Pons (tissue), 1 donor: ENCODE measurements at regions not wholly inside any gene's neighbourhood (a gene's known extent, or its start where the extent isn't known, plus 50 kb on each side); places are given as distances from the start of the nearest gene placed in this dataset.

ENCODE experiments used
- DNase-seq: peaks from one replicate; pipeline ENCODE4 v3.0.0-alpha.2; 2016; ENCODE audit warnings: low spot score

DNA sequence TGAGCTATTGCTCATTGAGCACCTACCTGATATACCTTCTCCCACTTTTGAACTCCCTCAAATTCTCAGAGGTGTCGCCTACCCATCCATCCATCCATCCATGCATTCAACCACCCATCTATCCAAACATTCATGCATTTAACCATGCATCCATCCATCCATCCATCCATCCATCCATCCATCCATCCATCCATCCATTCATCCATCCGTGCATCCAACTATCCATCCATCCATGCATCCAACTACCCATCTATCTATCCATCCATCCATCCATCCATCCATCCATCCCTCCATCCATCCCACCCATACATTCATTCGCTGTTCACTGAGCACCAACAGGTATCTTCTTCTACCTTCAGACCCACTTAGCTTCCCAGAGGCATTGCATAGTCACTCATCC is 342.8 kb downstream of the CTTN start:
- no peak for DNase-seq

DNA sequence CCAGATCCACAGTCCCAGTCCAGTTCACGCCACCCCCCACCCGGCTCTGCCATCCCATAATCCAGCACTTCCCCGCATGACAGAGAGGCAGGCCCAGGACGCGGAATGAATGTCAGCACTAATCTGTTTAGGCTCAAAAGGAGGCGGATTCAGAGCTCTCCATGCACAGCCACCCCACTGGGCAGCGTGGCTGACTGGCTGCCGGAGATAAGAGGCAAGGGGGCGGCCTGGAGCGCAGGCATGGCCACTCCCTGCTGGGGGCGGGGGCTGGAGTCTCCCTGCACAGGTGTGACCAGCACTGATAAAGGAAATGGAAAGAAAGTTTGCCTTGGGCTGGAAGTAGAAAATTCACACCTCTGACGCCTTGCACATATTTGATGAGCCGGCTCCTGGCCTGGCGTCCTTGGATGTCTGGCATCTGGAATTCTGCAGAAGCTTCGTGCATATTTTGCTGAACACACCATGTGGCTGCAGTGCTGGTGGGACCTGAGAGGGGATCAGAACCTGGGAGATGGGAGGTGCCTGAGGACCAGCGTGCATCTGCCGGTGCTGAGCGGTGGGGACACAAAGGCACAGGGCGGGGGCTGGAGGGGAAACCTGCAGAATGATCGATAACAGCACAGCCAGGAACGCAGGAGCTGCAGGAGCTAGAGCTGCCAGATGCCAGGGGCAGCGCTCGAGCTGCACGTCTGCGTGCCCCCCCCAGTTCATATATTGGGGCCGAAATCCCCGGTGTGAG is 344.4 kb downstream of the CTTN start:
- DNase-seq, result no peak

DNA sequence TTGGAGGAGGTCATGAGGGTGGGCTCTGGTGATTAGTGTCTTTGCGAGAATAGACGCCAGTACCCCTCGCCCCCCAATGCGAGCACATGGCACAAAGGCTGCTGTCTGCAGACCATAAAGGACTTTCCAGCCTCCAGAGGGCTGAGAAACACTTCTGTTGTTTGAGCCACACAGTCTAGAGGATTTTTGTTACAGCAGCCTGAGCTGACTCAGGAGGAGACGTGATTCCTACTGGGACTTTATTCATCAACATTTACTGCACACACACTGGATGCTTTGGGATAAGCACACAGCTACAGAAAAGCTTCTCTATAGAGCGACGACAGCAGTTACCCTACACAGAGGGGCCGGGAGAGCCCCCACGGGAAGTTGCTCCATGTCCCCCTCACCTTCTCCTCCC is 345.0 kb downstream of the CTTN start:
- DNase-seq, result no peak

DNA sequence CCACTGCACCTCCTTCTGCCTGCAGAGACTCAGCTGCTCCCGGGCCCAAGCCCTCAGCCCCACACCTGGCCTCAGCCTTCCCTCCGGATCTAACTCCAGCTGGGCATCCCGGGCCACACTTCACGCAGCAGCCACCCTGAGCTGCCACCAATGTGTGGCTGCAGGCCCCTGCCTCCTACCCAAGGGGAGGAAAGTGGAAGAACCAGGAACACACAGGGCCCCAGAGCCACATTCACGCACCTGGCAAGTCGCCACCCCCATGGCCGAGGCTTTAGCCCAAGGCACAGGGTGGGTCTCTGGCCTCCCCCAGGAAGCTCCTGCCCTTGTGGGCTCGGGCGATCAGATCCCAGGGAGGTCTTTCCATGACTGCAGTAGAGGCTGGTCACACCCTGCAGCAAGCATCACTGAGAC is 345.6 kb downstream of the CTTN start:
- DNase-seq, result no peak

DNA sequence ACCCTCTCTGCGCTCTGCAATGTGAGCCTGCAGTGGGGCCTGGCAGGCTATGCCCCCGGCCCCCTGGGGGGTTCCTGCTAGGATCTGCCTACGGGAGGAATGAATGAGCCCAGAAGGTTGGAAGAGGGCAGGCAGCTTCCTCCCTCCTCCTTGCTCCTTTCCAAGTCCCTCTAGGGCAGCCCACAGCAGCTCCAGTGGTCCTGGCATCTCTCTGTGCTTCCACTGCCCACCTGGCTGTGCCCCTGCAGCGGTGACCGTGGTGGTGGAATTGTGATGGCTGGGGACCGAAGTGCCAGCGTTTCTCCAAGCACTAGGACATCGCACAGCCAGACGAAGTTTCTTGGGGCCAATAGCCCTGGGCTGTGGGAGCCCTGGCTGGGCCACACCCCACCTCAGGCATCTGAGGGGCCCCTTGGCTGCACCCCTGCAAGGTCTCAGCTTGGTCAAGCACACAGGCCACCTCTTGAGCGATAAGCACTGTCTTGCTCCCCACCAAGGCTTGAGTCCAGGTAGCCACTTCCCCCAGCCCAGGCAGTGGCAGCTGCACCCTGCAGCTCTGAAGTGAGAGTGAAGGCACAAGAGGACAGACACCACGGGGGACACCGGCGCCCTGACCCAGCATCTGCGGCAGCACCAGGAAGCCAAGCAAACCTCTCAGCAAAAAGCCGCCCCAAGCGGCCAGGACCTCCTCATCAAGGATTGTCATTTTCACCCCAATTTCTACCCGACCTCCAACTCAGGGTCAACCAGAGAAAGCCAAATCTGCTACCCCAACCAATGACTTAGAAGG is 346.3 kb downstream of the CTTN start:
- DNase-seq, result no peak

DNA sequence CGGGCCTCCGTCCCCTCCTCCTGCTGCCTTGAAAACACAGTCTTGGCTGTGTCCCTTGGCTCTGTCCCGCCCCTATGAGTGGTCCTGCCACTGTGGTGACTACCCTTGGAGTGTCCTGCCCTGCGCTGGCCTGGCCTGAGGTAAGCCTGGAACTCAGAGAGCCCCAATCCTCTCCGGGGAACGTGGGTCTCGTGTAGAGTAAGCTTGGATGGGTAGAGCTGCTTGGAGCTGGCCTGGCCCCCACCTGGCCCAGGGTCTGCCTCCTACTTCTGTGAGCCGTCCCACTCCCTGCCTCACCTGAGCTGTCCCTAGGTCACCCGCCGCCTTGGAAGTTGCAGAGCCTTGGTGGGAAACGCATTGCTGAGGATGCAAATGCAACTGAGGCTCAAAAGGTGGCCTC is 347.1 kb downstream of the CTTN start:
- DNase-seq, result no peak

DNA sequence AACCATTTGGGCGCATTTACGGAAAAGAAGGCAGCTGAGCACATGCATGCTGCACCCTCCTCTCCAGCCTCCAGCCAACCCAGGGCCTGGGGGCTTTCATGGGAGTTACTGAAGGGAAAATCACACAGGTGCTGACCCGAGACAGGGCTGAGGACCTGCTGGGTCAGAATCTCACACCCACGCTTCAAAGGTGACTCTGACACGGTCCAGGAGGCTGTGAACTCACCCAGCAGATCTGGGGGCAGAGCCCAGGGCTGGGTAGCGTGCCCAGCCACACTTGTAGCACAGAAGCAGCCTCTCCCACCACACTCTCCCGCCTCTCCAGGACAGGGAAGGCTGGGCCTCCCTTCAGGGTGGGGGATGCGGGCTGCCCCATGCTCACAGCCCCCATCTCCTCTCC is 347.6 kb downstream of the CTTN start:
- DNase-seq, result no peak

DNA sequence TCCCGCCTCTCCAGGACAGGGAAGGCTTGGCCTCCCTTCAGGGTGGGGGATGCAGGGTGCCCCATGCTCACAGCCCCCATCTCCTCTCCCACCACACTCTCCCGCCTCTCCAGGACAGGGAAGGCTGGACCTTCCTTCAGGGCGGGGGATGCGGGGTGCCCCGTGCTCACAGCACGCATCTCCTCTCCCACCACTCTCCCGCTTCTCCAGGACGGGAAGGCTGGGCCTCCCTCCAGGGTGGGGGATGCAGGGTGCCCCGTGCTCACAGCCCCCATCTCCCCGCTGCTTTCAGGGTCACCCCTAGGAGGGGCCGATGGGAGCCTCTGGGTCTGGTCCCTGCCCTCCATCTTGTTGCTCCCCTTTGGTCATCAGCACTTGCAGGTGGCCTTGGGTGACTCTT is 348.0 kb downstream of the CTTN start:
- no peak for DNase-seq

DNA sequence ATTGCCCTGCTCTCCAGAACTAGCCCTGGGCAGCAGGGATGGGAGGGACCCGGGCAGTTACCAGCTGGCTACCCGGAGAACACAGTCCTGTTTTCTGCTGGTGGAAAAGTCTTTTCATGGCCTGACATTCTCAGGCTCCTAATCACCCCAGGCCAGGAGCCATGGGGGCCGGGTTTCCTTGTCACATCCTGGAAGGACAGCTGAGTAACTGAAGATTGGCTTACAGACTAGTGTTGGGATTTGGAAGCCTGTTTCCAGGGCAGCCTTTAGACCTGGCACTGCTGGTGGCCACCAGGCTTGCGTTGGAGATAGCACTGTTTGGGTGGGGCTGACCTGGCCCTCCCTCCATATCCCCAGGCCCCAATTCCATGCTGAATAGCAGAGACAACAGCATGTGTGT is 349.0 kb downstream of the CTTN start:
- no peak for DNase-seq

DNA sequence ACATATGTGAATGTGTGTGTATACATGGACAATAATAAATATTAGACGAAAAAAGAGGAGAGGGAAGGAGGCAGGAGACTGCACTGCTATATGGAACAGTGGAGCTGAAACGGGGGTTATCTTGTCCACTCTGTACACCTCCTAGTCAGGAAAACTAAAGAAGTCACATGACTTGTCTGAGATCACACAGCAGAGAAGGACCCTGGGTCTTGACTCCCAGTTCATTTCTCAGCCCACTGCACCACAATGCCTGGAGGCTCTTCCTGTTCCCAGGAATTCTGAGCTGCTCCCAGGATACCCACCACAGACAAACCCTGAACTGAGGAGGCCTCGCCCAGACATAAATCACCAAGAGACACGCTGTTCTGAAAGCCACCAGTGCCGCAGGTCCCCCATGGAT is 349.6 kb downstream of the CTTN start:
- no peak for DNase-seq

DNA sequence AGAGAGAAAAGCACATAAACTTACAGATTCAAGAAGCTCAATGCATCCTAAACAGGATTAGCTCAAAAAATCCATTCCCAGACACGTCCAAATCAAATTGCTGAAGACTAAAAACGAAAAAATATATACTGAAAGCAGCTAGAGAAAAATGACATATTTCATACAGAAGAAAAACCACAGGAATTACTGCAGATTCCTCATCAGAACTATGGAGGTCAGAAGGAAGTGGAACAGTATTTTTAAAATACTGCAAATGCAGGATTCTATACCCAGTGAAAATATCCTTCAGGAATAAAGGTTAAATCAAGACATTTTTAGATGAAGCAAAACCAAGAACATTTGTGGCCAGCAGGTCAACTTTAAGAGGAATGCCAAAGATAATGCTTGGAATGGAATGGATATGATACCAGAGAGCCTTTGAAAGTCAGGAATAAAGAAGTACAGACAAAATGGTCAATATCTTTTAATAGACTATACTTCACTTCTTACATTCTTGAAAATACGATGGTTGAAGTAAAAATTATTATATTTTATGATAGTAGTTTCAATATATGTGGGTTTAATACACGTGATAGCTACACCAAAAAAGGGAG is 352.9 kb downstream of the CTTN start:
- no peak for DNase-seq

DNA sequence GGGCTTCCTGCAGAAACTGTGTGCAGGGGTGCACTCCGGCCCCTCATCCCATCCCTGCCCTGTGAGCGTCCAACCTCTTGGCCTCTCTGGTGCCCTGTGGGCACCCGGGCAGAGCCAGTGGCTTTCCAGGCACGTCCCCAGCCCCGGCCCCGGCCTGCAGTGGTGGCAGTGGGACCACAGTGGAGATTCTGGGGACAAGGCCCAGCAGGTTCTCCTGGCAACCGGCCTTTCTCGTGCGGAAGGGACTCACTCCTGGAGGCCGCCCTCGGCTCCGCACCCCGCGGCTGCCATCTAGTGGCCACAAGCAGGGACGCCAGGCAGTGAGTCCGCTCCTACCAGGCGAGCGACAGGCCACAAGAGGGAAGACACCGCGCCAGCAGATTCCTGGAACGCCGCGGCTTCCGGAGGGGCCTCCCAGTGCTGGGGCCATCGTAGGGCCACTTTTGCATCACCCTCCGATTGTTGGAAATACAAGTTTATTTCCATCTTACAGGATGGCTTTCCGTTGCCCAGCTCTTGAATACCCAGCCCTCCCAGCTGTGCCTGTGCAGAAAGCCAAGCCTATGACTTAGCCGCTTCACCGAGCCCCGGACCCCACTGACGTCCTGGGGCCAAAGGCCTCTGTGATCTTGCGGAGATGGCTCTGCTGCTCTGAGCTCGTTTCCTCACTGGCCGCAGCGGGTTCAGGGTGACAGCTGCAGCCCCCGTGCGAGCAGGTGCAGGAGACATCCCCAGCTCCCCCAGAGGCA is 357.3 kb downstream of the CTTN start:
- DNase-seq, result peak; percentile 55

DNA sequence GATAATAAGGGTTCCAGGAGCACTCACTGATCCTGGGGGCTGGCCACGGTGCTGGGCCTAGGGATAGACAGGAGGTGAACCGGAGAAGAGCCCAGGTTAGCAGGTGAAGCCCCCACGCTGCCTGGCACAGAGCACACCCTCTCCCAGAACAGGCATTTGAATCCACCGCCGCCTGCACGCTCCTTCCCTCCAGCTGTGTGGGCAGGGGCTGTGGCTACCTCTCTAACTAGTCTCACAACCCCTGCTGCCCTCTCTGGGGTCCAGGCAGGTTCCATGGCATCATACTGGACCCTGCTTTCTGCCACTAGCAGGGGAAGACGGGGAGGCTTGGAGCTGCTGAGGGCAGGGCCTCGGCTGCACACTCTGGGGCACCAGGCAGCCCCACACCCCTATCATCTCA is 358.0 kb downstream of the CTTN start:
- DNase-seq, result no peak

DNA sequence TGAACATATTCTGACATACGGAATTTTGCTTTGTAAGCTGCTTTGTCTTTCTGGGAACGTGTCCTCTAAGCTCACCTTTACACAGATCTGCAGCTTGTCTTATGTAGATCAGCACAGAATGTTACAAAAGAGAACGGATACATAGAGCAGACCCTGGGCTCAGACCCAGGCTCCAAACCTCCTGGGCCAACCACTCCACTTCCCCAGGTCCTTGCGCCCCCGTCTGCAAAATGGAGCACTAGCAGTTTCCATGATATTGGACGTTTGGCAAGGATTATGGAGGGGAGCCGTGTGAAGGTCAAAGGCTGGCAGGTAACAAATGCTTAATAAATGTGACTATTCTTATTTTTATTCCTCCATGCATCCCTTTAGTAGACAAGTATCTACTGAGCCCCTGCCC is 358.4 kb downstream of the CTTN start:
- no peak for DNase-seq

DNA sequence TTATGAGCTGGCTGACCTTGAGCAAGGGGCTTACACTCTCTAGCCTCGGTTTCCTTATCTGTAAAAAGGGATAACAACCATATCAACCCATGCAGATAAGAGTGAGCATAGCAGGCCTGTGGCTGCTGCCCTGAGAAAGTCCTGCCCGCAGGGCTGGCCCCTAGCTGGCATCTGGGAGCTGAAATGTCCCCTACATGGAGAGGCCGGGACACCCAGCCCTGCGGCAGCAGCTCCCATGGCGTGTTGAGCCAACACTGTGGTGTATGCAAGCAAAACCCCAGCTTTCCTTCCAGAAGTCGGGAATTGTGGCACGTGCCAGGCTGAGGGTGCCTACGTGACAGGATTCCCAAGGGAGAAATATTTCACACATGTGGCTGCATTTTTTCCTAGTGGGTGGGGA is 358.9 kb downstream of the CTTN start:
- DNase-seq, result no peak

DNA sequence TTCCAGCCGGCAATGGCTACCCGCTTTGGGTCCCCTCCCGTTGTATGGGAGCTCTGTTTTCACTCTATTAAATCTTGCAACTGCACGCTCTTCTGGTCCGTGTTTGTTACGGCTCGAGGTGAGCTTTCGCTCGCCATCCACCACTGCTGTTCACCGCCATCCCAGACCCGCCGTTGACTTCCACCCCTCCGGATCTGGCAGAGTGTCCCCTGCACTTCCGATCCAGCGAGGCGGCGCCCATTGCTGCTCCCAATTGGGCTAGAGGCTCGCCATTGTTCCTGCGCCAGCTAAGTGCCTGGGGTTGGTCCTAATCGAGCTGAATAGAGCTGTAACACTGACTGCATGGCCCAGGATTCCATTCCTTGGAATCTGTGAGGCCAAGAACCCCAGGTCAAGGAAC is 359.9 kb downstream of the CTTN start:
- no peak for DNase-seq

DNA sequence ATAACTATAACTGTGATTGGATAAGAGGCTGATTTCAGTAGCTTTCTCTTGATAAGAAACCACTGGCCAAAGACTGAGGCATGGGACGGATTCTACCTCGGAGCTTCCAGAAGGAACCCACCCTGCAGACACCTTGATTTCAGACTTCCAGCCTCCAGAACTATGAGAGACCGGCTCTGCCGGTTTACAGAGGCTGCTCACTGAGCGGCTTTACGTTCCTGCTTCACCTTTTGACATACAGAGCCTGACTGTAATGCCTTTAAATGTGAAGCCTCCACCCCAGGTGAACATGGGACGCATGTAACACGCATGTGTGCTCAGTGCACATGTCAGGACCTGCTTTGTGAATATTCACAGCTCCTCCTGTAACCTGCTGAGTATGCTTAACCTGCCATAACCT is 361.5 kb downstream of the CTTN start:
- DNase-seq, result no peak

DNA sequence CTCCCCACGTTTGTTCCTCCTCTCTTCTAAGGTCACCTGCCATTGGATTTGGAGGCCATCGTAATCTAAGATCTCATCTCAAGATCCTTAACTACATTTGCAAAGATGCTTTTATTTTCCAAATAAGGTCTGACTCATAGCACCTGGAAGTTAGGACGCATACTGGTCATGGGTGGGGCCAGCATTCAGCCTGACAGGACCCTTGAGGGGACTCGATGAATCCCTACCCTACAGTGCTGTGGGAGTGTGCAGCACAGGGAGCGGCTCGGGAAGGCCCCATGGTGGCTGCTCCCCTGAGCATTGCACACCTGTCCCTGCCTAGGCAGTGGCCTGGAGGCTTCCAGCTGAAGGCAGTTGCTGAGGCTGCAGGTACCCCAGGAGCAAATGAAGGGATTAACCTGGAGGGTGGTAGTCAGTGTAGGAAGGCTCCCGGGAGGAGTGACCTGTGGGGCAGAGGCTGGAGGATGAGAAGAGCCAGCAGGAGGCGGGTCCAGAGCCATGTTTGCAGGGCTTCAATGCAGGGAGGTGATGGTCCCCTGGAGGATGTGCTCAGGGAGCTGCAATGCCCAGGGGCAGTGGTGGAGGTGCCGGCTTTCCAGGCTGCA is 362.2 kb downstream of the CTTN start:
- DNase-seq, result no peak

DNA sequence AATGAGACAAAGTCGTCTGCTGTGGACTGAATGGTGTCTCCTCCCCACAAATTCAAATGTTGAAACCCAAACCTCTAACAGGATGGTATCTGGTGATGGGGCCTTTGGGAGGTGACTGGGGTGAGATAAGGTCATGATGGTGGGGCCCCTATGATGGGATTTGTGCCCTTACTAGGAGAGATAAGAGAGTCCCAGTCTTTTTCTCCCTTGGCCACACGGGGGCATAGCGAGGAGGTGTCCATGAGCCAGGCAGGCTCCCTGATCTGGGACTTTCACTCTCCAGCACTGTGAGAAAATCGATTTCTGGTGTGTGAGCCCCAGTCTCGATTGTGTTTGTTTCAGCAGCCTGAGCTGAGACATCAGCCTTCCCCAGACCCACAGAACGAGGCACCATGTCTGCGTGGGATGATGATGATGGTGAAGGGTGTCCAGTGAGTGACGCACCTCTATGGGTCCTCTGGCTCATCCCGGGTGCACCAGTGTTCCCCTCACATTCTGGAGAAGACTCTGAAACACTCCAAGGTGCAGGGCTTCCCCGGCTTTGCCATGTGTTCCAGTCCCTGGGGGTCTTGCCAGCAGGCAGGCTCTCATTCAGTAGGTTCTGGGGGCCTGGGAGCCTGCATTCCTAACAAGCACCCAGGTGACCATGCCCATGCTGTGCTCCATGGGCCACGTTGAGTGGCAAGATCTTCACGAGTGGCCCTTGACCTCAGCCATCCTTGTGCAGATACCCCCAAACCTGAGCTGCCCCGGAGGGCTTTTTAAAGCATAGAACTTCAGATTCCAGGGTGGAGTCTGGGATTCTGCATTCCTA is 363.0 kb downstream of the CTTN start:
- DNase-seq, result no peak

DNA sequence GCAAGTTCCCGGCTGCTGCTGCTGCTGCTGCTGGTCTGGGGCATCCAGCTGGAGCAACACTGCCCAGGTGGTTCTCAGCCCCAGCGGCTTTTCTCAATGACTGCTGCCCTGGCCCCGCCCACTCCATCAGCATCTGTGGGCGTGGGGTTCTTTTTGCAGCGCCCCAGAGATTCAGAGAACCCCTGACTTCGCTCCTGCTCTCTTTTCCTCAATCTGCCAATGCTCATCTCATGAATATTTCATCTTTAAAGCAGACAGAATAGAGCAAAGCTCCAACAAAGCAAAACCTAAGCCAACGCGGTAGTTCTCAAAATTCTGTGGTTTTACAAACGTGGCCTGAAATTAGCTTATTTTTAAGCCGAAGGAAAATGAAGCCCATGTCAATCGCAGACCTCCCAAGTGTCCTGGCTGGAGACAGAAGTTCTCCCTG is 363.6 kb downstream of the CTTN start:
- DNase-seq, result no peak

DNA sequence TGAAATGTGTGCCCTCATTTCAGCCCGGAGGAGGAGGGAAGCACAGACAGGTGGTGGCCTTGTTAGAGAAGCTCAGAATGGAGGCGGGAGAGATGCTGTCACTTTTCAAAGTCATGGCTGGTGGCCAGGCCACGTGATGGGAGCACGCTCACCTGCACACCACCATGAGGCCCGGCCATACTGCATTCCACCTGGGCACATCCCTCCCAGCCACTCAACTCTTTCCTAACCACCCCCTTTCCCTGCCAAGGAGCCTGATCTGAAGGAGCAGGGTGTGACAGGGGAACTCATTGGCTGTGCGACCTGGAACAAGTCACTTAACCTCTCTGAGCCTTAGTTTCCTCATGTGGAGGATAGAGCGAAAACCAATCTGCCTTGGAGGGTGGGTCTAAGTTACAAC is 364.5 kb downstream of the CTTN start:
- no peak for DNase-seq
